D721Med (cell line): ENCODE measurements at regions not wholly inside any gene's neighbourhood (a gene's known extent, or its start where the extent isn't known, plus 50 kb on each side); places are given as distances from the start of the nearest gene placed in this dataset.

ENCODE experiments used
- DNase-seq: peaks from one replicate; pipeline ENCODE4 v3.0.0; 2011; ENCODE audit warnings: low spot score; ENCODE audit not compliant: insufficient read length
- FAIRE-seq: peaks from 2 replicates; lab custom pipeline; 2011; peaks lifted over from hg19 to GRCh38; lab: Jason Lieb, UNC
- CTCF ChIP-seq: IDR thresholded peaks from 2 replicates; pipeline ENCODE4 v1.5.1; 2012; ENCODE audit warnings: mild to moderate bottlenecking, control low read depth; ENCODE audit not compliant: insufficient read depth; ENCODE audit errors: missing control alignments

- DNase-seq = no peak
- TF ChIP-seq CTCF = no peak
- FAIRE-seq = no peak
These were observed 250.7 kb upstream of the GATB start for GRCh38 chr4:152011469-152011868.

- FAIRE-seq (no peak), DNase-seq (no peak)
- TF ChIP-seq CTCF = no peak
These were observed 249.9 kb upstream of the GATB start for GRCh38 chr4:152010710-152011079.

GRCh38 chr4:152009983-152010709, 249.3 kb upstream of the GATB start:
- DNase-seq (no peak), FAIRE-seq (no peak)
- TF ChIP-seq CTCF = no peak

GRCh38 chr4:152009031-152009670, 248.3 kb upstream of the GATB start:
- FAIRE-seq = no peak
- no peak for TF ChIP-seq CTCF

GRCh38 chr4:152007111-152007510, 246.3 kb upstream of the GATB start:
- no peak for TF ChIP-seq CTCF
- FAIRE-seq (no peak), DNase-seq (no peak)

More at GRCh38 chr4:152009031-152009670, 248.3 kb upstream of the GATB start:
- DNase-seq = no peak

GRCh38 chr4:152004801-152005200, 244.0 kb upstream of the GATB start:
- FAIRE-seq (no peak), DNase-seq (no peak)
- TF ChIP-seq CTCF = no peak

GRCh38 chr4:152000518-152000917, 239.7 kb upstream of the GATB start:
- FAIRE-seq (no peak), DNase-seq (no peak)
- no peak for TF ChIP-seq CTCF
